Islet precursor cell (in vitro differentiated cells): ENCODE measurements at regions not wholly inside any gene's neighbourhood (a gene's known extent, or its start where the extent isn't known, plus 50 kb on each side); places are given as distances from the start of the nearest gene placed in this dataset.

ENCODE experiments used
- DNase-seq: peaks from one replicate; pipeline ENCODE4 v3.0.0-alpha.2; 2018

DNA sequence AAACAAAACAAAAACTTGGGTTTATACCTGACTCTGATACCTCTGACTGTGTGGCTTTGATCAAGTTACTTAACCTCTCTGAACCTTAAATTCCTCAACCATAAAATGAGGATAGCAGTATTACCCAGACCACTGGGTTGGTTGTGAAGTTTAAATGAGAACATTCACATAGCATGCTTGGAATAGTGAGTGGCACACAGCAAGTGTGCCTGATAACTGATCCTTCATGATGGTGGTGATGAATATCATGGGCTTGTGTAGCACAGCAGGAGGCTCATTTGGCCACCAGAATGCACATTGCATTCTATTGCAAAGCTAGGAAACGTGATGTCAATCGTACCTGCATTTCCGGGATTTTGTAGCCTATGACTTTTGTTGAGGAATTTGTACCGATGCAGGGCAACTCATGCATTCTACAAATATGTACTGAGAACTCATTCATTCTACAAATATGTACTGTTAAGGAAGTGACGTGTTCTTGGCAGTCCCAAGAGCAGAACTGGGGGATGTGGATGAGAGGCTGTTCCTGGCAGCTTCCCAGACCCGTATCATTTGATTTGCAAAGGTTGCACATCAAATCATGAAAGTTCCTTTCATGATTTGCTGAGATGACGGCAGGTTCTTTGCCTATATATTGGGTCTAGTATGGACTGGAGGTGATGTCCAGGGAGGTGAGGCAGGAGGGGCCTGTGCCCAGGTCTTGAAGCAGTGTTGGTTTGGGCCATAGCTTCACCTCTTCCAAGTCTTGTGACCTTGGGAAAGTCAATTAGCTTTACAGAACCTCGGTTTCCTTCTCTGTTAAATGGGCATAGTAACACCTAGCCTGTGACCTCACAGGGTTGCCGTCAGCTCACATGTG lies 94.6 kb upstream of the SMNDC1 start:
- no peak for DNase-seq

DNA sequence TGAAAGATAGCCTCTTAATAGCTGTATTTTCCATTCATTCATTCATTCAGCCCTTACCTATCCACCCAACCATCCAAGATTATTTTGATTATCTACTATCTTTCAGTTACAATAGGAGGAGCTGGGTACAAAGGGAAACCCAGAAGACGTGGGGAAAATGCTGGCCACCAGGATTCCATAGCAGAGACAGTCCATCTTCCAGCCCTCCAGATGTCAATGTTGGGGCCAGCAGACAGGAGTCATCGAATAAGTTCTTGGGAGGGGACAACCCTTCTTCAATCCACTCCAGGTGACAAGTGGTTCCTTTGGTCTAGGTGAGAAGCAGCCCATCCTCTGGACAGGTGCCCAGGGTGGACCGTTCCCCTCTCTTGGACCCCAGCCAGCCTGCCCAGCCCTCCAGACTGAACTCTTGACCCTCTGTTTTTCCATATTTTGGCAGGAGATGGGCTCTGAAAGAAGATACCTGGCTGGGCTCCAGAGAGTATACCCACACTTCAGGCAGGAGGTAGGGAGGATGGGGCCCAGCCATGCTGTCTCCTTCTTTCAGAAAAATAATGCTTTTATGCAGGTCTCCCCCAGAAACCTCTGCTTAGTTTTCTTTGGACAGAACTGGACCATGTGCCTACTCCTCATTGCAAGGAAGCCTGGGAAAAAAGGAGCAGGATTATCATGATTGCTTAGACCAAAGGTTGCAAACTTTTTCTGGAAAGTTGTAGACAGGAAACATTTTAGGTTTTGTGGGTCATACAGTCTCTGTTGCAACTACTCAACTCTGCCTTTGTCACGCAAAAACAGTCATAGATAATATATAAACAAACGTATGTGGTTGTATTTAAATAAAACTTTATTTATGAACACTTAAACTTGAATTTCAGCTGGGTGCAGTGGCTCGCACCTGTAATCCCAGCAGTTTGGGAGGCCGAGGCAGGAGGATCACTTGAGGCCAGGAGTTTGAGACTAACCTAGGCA lies 95.5 kb upstream of the SMNDC1 start:
- DNase-seq = no peak

DNA sequence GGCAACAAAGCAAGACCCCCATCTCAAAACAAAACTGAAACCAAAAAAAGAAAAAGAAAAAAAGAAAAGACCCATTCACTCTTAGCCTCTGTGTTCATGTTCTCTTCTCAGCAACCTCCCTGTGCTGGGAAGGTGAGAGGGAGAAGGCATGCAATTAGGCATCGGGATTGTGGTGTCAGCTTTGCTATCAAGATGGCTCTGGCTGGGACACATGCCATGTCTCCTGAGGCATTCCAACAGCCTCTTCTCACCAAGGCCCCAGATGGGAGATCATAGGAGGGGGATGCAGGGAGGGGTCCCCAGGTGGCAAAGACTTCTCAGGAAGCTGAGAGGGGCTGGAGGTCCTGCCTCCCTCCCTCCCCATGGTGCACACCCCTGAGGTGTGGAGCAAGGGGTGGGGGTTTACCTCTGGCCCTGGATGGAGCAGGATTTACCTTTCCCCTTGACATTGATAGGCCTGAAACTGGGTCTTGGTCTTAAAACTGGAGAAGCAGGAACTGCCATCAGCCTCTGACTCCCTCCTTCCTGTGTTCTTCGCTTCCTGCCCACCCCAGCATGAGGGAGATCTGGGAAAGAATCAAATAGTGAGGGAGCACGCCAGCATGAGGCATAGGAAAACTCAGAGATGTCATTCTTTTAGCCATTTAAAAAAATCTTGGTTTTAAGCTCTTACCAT lies 96.2 kb upstream of the DUSP5 start:
- no peak for DNase-seq

DNA sequence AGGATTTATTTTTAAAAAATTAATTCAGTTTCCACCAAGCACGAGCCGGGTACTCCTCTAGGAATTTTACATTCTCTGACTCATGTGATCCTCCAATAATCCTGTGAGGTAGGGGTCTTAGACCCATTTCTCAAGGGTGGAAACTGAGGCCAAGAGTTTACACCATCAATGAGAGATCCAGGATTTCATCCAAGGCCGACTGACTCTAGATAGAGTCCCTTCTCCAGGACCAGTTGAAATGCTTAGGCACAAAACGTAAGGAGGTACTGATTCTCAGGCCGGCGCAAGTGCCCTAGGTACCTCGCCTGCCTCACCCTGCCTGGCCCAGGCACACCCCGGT lies 95.7 kb upstream of the DUSP5 start:
- DNase-seq = no peak

DNA sequence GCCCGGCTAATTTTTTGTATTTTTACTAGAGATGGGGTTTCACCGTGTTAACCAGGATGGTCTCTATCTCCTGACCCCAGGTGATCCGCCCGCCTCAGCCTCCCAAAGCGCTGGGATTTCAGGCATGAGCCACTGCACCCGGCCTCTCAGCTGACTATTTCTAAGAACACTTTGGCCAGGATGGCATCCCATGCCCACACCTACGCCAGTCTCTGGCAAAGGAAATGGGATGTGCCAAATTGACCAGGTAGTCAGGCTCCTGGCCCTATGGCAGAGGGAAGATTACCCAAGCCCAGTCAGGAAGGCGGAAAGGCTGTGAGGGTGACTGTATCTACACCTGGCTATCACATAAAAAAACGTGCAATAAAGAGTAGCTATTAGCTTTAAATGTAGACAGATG lies 94.1 kb upstream of the DUSP5 start:
- DNase-seq = no peak

DNA sequence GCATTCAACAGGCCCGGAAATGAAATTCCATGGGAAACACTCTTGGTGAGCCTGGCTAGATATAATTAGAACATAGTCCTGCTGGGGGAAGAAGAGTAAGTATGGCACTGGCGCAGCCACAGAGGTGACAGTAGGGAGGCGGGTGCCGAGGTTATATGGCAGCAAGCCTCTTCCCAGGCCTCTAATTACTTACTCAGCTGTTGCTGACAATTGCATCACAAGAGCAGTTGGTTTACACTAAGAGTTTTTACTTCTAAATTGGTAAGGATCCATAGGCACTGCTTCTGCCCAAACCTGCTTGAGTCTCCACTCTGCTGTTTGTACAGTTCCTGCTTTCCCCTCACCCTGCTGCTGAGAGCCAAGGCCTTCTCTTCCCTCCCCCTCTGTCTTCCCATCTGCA lies 93.3 kb upstream of the DUSP5 start:
- DNase-seq = no peak

DNA sequence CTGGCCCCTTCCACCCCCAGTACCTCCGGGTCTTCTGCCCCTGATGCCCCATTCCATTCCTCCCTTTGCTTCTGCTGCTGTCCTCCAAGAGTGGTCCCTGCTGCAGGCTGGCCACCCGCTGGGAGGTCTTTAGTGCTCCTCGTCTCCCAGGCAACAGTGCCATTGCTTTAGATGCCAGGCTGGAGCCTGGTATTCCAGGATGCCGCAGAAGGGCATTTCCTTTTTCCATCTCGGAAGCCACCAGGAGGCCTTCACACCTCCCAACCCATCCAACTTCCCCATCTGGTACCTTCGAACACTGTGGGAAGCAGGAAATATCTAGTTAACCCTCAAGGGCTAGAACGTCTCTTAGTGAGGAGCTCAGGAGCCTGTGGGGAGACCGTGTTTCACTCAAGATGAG lies 92.9 kb upstream of the DUSP5 start:
- no peak for DNase-seq

DNA sequence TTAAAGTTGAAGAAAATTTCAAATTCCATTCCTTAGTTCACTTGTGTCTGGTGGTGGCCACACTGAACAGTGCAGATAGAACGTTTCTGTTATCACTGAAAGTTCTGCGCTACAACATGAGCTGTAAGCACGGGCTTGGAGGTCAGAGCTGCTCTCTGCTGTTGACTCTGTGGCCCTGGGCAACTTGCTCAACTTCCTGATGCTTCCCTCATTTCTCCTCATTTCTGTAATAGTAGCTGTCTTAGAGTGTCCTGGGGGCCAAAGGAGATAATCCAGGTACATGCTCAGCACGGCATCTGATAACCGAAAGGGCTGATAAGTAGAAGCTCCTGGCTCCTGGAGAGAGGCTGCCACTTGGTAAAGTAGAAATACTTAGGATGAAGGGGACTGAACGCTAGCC lies 92.3 kb upstream of the DUSP5 start:
- peak; percentile 56 for DNase-seq

DNA sequence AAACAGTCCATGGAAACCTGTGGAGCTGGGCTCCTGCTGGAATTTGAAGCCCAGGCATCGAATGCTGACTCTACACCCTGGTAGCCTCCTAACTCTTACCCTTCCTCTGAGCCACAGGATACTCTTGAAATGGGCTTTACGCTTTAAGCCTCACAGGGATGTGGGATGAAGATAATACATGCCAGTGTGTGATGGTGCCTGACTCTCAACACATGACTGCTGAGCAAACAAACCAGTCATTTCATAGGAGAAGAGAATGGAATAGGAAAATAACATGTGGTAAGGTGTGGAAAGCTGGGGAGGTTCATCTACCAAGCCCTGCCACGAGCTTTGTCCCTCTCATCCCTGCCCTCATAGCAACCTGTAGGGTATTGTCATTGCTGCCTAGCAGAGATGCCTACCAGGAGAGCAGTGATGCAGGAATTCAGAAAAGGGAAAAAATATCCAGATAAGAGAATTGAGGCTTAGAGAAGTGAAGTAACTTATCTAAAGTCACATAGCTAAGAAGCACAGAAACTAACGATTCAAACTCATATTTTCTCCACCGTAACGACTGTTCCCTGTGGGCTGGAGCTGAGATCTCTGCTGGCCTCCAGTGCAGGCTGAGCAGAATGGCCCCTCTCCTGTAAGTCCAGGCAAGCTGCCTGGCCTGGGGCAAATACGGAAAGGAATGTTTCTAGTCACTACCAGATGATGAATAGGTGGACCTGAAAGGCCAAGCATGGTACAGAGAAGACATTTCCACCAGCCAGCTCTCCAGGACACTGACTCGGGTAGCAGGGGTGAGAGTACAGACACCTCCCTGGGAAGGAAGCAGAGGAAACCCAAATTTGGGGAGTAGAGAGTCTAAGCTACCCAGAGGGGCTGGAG lies 90.2 kb upstream of the DUSP5 start:
- DNase-seq = peak; percentile 86

DNA sequence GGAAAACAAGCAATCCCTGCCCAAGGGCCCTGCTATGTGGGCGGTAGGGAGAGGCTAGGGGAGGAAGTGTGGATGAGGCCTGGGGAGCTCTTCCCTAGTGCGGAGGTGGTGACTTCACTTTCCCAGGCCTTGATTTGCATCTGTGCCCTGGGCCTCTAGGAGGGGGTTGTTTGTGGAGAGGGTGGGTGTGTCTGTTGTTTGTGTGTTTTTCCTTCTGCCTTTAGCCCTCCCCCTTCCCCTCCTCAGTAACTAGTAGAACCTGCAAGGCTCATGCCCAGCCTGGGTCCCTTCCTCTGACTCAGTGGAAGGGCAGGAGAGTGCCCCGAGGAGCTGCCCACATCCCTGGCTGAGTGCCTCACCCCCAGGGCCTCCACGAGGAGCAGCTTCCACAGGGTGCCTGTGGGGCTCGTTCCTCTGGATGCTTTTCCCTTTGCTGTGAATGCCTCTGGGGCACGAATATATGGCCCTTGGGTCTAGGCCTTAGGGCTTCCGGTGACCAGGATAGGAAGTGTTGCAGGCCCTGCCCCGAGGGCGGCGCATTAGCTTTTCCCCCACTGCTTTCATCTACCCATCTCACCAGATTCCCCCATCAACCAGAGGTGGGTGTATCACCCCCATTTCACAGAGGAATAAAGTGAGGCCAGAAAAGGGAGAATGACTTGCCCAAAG lies 89.4 kb upstream of the DUSP5 start:
- DNase-seq = peak; percentile 91

DNA sequence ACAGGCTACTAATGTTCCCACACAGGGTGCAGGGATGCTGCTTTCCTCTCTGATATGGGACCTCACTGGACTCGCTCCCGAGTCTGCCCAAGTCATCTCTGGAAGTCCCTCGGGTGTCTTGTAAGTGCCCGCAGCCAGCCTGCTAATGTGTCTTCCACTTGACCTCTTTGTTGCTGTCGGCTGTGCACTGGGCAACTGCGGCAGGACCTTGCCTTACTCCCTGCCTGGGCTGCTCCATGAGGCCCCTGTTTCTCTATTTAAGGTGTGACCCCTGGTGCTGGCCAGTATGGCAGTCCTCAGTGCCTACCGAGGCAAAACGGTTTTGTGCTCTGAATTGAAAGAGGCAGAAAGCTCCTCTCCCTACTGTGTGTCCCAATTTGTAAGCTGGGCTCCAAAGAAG lies 88.8 kb upstream of the DUSP5 start:
- DNase-seq = peak; percentile 53

DNA sequence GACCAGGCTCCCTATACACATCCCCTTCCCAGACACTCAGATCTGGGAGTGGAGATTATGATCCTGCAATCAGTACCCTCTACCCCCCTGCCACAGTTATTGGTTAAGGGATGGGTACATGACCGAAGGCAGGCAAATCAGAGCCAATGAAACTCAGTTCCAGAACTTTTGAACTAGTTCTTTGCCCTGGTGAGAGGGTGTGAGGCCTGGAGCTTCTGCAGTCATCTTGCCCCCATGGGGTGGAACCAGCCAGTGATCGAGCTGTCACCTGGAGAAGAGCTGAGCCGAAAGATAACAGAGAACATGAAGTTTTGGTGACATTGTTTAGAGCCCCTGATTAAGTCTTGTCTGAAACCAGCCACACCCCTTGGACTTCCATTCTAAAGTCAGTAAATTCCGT lies 88.2 kb upstream of the DUSP5 start:
- no peak for DNase-seq

DNA sequence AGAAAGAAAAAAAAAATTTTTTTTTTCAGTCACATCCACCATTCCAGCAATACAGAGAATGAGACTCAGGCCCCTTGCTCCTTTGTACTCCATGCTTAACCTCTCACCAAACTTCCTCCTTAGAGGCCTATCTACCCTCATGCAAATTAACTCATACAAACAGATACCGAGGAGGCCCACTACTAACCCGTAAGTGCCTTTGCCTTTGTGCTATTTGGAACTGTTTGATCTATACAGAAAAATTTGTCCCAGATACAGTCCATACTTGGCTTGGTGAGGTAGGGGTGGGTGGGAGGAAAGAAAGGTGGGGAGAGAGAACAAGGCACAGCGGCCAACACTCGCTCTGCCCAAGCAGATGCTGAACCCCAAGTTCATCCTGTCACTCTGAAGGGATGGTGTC lies 87.8 kb upstream of the DUSP5 start:
- DNase-seq = no peak

DNA sequence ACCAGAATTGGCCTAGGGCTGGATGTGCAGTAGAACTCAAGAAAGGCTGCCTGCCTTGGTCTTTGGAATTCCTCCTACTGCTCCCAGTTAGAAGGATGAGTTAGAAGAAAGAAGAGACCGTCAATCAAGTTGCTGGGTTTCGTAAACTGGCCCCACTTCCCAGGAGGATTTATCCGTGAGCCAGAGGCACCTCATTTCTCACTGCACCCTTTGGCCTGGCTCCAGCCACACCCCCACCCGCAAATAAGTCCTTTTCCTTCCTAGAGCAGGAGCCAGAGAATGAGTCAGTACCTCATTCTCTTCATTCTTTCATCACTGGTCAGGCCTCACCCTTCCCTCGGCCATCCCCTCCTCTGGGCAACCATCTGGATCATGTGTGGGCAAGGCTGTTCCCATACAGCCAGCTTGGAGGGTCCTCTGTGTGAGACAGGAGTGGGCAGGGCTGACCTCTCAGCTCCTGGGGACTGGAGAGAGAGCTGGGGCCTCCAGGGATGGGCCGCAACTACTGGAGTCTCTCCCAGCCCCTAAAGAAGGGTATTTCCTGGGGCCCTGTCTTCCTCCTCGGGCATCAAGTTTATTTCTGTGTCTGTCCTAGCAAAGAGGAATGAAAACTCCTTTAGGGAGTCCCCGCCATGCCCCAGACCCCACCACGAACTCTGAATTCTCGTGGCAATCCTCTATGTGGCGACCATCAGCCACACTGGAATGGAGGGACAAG lies 87.2 kb upstream of the DUSP5 start:
- peak; percentile 86 for DNase-seq

DNA sequence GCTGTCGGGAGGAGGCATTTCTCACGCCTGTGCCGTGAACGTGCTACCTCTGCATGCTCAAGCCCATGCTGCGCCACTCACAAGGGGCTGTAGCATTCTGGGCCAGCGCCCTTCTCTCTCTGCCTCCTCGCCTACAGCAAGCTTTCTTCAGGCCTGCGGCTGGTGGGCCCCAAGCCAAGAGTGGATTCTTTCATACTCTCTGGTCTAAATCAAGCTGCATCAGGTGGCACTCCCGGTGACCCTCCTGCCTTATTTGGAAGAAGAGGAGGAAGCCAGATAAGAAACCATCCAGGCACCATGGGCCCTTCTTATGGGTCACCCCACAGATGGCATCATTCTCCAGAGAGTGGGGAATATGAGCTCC lies 86.7 kb upstream of the DUSP5 start:
- peak; percentile 48 for DNase-seq

DNA sequence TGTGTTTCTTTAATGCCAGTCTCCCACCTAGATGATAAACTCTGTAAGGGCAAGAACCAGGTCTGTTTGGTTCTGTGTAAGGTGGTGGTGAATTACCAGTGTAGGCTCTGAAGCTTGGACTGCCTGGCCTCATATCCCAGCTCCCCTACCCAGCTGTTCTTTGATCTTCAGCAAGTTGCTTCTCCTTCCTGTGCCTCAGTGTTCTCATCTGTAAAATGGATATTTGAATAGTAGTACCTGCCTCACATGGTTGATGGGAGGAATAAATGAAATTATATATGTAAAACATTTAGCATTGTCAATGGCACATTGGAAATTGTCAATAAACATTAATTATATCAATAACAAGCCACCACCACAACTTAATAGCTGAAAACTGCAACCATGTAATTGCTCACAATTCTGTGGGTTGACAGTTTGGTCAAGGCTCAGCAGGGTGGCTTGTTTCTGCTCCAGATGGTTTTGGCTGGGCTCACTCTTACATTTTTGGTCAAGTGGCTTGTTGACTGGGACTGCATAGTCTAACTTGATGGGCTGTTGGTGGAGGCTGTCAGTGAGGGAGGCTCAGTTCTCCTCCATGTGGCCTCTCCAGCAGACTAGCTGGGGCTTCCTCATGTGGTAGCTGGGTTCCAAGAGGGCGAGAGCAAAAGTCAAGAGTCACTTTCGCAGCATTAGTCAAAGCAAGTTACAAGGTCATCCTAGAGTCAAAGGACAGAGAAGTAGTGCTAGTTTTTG lies 84.5 kb upstream of the DUSP5 start:
- no peak for DNase-seq

DNA sequence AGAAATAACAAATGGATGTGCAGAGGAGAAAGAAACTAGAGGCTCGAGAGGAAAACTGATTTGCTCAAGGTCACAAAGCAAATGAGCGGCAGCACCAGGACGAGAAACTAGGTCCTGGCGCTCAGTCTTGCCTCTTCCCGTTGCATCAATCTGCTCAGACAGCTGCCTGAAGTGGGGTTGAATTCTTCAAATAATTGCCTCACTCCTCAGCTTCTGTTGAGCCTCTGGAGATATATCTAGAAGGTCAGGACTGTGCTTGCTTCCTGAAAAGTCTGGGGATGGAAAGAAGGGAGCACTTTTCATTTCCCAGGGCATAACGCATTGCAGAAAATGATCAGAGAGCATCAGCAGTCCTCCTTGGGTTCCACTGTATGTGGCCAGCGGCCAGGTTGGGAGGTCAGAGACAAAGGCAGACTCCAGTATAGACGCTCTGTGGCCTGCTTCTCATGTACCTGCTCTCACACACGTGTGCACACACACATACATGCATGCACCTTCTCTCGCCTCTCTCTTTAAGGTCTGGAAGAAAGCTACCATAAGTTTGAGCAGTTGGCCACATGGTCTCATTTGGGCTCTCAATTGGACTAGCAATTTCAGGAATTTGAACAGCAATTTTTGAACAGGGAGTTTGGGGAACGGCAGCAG lies 83.7 kb upstream of the DUSP5 start:
- DNase-seq = peak; percentile 56

DNA sequence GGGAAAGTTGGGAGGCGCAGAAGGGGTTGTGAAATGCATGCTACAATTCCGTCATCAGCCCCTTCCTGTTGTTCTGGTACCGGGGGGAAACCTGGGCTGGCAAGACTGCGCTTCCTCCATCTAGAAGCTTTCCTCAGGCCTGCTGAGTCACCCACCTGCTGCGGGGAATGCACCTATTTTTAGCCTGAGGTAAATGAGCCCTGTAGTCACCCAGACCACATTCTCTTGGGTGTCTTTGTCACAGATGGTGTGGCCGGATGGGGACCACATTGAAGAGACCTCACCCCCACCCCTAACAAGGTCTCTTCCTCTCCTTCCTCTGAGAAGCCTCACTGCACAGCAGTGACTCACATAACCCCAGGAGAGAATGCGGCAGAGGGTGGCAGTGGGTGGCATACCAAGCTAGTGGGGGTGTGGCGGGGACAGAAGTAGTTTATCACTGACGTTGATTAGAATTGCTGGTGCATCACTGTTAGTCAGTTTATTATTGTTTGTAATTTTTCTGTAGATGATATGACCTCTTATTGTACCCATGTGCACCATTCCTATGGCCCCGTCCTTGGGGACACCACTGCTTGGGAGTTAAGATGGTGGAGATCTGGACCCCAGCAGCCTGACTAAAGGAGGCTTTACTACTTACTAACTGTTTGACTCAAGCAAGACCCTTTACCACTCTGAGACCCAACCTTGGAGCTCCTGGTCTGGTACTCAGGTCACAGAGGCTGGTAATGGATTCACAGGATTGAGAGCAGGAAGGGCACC lies 83.0 kb upstream of the DUSP5 start:
- DNase-seq = peak; percentile 87

DNA sequence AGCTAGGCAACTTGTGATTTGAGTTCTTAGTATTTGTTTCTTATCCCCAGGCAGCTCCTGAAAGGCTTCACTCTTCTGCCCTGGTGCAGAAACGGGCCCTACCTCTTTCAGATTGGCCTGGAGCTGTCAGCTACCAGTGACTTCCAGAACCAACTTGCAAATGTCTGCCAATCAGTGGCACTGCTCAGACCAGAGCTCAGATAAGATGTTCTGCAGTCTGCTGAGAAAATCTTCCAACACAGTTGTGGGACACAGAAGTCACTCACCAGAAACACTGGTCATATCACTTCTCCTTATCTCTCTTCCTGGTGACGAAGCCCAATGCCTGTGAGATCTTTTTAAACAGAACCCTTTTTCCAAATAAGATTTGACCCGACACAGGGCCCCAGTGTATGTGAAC lies 81.9 kb upstream of the DUSP5 start:
- DNase-seq = peak; percentile 71
